Upper lobe of right lung (tissue), 1 donor: ENCODE measurements at regions not wholly inside any gene's neighbourhood (a gene's known extent, or its start where the extent isn't known, plus 50 kb on each side); places are given as distances from the start of the nearest gene placed in this dataset.

ENCODE experiments used
- ATAC-seq: fragments of 200-7000 bp; cut with Tn5 transposase; one replicate; pipeline ENCODE4 v1.9.1; 2020; ENCODE audit warnings: mild to moderate bottlenecking, moderate library complexity
- DNase-seq: peaks from one replicate; pipeline ENCODE4 v3.0.0-alpha.2; 2020
- H3K27ac ChIP-seq: fragments of 200-600 bp; one replicate; pipeline ENCODE4 v1.8.0; 2022
- H3K27me3 ChIP-seq: fragments of 200-600 bp; one replicate; pipeline ENCODE4 v1.8.0; 2022; ENCODE audit warnings: mild to moderate bottlenecking
- H3K36me3 ChIP-seq: fragments of 200-600 bp; one replicate; pipeline ENCODE4 v1.8.0; 2022
- H3K4me1 ChIP-seq: fragments of 200-600 bp; one replicate; pipeline ENCODE4 v1.8.0; 2022
- H3K4me3 ChIP-seq: fragments of 200-600 bp; one replicate; pipeline ENCODE4 v1.8.0; 2022; ENCODE audit warnings: mild to moderate bottlenecking
- H3K9me3 ChIP-seq: fragments of 200-600 bp; one replicate; pipeline ENCODE4 v1.8.0; 2022
- intact Hi-C: fragments of 100-400 bp; cut with DNase I; formaldehyde crosslinking; loops from one replicate; pipeline ENCODE4 v1.11.0; 2022
- TF ChIP-seq, protein P1 (sequence below): fragments of 200-600 bp; IDR thresholded peaks from one replicate; pipeline ENCODE4 v1.8.0; 2022; ENCODE audit warnings: antibody characterized with exemption
- donor health status: DM: no; HTN: yes; CAD: no; lungs with severe emphysema.

GRCh38 chr1:195965475-195965874, 642.8 kb downstream of the KCNT2 start:
- no peaks in the 10 kb centered on the region for H3K4me1 ChIP-seq
- H3K36me3 ChIP-seq, result no peaks in the 10 kb centered on the region
- H3K9me3 ChIP-seq, result no peaks in the 10 kb centered on the region
- no peak overlapping the region for H3K27ac ChIP-seq
- no peak overlapping the region for H3K4me3 ChIP-seq
- ATAC-seq (no peak), DNase-seq (no peak)
- no peaks in the 10 kb centered on the region for H3K27me3 ChIP-seq
- intact Hi-C loops, result no loop called here
- TF ChIP-seq, protein P1, sequence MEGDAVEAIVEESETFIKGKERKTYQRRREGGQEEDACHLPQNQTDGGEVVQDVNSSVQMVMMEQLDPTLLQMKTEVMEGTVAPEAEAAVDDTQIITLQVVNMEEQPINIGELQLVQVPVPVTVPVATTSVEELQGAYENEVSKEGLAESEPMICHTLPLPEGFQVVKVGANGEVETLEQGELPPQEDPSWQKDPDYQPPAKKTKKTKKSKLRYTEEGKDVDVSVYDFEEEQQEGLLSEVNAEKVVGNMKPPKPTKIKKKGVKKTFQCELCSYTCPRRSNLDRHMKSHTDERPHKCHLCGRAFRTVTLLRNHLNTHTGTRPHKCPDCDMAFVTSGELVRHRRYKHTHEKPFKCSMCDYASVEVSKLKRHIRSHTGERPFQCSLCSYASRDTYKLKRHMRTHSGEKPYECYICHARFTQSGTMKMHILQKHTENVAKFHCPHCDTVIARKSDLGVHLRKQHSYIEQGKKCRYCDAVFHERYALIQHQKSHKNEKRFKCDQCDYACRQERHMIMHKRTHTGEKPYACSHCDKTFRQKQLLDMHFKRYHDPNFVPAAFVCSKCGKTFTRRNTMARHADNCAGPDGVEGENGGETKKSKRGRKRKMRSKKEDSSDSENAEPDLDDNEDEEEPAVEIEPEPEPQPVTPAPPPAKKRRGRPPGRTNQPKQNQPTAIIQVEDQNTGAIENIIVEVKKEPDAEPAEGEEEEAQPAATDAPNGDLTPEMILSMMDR, result no peak

DNA sequence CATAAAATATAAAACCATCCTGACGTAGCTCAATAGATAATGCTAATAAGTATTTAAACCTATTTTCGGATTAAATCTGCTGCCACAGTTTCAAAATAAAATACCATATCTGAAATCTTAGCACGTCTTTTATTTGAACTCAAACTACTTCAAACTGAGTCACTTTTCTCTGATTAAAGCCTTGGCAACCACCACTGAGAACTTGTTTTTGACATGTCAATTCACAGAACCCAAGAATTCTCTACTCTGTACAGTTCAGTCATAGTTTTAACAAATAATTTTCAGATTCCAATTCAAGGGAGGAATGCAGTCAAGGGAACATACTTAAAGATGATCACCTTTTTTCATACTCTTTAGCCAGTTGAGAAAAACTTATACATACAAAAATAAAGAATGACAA, 643.2 kb downstream of the KCNT2 start:
- ATAC-seq (no peak), DNase-seq (no peak)
- H3K27ac ChIP-seq, result no peak overlapping the region
- TF ChIP-seq, protein P1, result no peak
- H3K4me3 ChIP-seq, result no peak overlapping the region
- no peaks in the 10 kb centered on the region for H3K27me3 ChIP-seq
- H3K4me1 ChIP-seq, result no peaks in the 10 kb centered on the region
- no peaks in the 10 kb centered on the region for H3K36me3 ChIP-seq
- intact Hi-C loops, result no loop called here
- no peaks in the 10 kb centered on the region for H3K9me3 ChIP-seq

- intact Hi-C loops, result no loop called here
- no peaks in the 10 kb centered on the region for H3K36me3 ChIP-seq
- ATAC-seq (no peak), DNase-seq (no peak)
- no peaks in the 10 kb centered on the region for H3K4me1 ChIP-seq
- no peaks in the 10 kb centered on the region for H3K9me3 ChIP-seq
- no peaks in the 10 kb centered on the region for H3K27me3 ChIP-seq
- no peak overlapping the region for H3K27ac ChIP-seq
- TF ChIP-seq, protein P1, result no peak
- no peak overlapping the region for H3K4me3 ChIP-seq
Measured at GRCh38 chr1:195964516-195964915, 643.7 kb downstream of the KCNT2 start.

GRCh38 chr1:195962051-195962450, 646.2 kb downstream of the KCNT2 start:
- no peaks in the 10 kb centered on the region for H3K36me3 ChIP-seq
- TF ChIP-seq, protein P1, result no peak
- H3K27ac ChIP-seq, result no peak overlapping the region
- no peaks in the 10 kb centered on the region for H3K27me3 ChIP-seq
- DNase-seq, result no peak
- no peaks in the 10 kb centered on the region for H3K4me1 ChIP-seq
- no peak for ATAC-seq
- no peak overlapping the region for H3K4me3 ChIP-seq
- intact Hi-C loops, result no loop called here
- H3K9me3 ChIP-seq, result no peaks in the 10 kb centered on the region

GRCh38 chr1:195960580-195960979, 647.7 kb downstream of the KCNT2 start:
- DNase-seq (no peak), ATAC-seq (no peak)
- Histone ChIP-seq H3K36me3 (no peaks in the 10 kb centered on the region), H3K4me3 (no peak overlapping the region), H3K4me1 (no peaks in the 10 kb centered on the region), H3K27me3 (no peaks in the 10 kb centered on the region), H3K27ac (no peak overlapping the region), H3K9me3 (no peaks in the 10 kb centered on the region)
- intact Hi-C loops, result no loop called here
- TF ChIP-seq, protein P1, result no peak

GRCh38 chr1:195958131-195958530, 650.1 kb downstream of the KCNT2 start:
- Histone ChIP-seq H3K27ac (no peak overlapping the region), H3K4me1 (no peaks in the 10 kb centered on the region), H3K36me3 (no peaks in the 10 kb centered on the region), H3K4me3 (no peak overlapping the region), H3K9me3 (no peaks in the 10 kb centered on the region), H3K27me3 (no peaks in the 10 kb centered on the region)
- ATAC-seq (no peak), DNase-seq (no peak)
- intact Hi-C loops, result no loop called here
- TF ChIP-seq, protein P1, result no peak
